Fibroblast of gingiva (primary cell): ENCODE measurements at regions not wholly inside any gene's neighbourhood (a gene's known extent, or its start where the extent isn't known, plus 50 kb on each side); places are given as distances from the start of the nearest gene placed in this dataset.
"Not testable (repeated sequence)": the region's sequence is repeated elsewhere in the genome, so short reads cannot be mapped to it uniquely, and the experiment has no call there.

Experiments used
- DNase-seq: peaks from one replicate; pipeline ENCODE4 v3.0.0-alpha.2; 2011; ENCODE audit warnings: low read depth

DNA sequence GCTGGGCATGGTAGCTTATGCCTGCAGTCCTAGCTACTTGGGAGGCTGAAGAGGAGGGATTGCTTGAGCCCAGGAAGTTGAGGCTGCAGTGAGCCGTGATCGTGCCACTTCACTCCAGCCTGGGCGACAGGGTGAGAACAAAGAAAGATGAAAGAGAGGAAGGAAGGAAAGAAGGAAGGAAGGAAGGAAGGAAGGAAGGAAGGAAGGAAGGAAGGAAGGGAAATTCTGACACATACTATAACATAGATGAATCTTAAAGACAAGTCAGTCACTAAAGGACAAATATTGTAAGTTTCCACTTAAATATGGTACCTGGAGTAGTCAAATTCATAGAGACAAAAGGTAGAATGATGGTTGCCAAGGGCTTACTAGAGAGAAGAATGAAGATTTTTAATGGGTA lies 108.0 kb upstream of the CACHD1 start:
- DNase-seq: no peak

DNA sequence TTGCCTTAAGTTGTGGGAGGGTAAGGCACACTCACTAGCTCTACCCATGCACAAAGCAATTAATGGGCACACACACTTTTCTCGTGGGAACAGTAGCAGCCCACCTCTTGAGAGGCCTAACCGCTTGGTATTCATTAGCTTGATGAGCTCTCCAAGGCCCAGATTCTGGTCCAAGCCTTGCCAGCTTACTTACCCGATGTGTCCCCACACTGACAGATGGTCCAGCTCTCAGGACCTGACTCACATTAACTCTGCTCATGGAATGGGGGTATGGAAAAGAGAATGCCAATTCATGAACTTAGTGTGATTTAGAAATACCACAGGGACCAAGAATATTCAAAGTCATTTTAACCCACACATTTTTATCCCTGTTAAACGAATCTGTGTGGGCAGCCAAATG lies 106.8 kb upstream of the CACHD1 start:
- no peak for DNase-seq

DNA sequence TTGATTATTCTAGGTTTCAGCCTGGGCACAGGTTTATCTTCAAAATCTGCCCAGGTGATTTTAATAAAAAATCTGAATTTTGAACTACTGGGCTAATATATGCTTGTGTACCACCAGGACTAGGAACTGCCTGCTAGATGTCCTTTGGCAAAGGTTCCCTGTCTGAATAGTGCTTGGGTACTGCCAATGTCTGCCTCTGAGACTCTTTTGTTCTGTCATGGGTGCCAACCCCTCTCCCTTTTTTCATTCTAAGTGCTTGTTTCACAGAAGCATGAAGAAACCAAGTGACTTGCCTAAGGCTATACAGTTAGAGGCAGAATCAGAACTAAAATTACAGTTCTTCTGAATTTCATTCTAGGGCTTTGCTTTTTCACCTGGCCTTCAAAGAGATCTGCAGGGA lies 106.3 kb upstream of the CACHD1 start:
- DNase-seq: no peak

DNA sequence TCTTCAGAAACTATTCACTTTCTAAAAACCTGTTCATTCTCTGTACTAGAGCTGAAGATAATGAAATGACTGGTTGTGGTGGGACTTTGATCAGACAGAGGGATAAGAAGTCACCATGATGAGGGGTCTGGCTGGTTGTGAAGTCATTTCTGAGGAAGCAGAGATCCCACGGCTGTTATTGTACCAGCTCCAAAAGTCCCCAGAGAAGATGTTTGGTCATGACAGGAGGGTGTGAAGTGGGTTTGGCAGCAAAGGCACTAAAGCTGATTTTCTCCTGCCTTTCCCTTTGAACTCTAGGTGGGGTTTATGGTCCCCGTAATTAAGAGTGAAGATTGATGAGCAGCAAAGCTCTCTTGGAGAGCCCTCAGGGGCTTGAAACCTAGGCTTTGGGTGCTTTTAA lies 103.1 kb upstream of the CACHD1 start:
- no peak for DNase-seq

DNA sequence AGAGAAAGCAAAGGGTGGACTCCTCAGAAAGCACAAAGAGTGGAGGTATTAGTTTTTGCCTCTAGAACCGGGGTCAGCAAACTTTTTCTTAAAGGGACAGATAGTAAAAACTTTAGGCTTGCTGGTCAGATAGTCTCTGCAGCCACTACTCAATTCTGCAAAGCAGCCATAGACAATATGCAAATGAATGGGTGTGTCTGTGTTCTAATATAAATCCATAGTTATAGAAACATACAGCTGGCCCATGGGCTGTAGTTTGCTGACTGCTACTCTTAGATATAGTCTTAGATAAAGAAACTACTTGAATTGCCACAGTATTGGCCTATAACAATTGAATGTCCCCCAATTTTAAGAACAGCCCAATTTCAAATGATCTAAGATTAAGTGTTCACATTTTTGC lies 101.6 kb upstream of the CACHD1 start:
- DNase-seq: no peak

DNA sequence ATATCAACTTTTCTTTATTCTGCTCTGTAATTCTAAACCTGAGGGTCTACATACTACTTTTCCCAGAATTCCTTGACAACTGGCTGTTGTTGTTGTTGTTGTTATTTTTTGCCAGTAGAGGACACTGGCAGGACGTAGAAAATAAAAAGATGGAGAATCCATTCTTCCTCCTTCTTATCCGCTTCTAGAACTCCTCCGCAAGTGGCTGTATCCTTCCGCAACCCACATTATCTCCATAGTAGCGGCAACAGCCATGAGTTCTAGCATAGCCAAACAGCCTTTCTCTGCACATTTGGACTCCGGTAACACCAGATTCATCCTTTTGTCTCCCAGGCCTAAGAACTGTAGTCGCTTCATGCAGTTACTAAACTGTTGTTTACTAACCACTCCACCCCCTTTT lies 91.1 kb upstream of the CACHD1 start:
- no peak for DNase-seq

DNA sequence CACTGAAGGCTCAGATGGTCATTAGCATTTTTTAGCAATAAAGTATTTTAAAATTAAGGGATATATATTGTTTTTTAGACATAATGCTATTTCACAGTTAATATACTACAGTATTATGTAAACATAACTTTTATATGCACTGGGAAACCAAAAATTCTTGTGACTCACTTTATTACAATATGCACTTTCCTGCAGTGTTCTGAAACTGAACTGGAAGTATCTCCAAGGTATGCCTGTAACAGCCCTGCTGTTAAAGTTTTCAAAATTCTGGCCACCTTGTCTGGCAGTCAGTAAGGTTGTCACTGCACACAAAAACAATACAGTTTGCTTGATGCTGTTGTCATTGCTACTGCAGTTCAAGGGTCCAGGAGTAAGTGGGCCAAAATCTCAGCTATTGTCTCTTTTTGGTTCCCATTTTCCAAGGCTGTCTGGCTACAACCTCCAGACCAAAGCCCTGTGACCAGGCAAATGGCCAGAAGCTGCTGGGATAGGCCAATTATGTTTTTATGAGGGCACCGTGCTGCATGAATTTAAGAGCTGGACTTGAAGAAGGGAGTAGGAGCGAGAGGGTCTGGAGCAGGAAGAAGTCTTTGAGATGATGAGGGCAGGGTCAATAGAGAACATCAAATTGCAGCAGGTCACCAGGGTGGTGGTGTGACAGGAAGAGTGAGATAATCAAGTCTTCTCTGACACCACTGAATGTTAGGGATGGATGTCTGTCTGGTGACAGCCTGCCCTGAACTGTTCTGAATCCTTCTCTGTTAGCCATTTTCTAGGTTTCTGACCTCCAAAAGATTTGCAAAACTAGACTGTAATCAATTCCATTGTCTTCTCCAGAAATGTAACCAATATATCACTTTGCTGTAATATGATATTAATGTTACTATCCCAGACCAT lies 82.3 kb upstream of the CACHD1 start:
- DNase-seq: no peak

DNA sequence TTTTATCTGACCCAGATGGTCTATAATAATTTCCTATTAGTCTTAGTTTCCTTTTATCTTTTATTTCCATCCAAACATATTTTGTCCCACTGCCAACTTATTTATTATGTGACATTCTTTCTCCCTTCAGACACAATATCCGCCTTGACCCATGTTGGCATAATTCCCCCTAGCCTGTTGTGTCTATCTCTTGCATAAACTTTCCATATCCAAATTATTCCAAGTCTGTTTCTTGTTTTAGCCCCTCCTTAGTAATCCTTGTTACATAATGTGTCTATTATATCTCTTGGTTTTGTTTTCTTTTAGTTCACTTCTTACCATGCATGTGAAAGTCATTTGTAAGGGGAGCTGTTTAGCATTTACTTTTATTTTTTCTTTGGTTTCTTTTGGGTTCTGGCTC lies 81.6 kb upstream of the CACHD1 start:
- no peak for DNase-seq

DNA sequence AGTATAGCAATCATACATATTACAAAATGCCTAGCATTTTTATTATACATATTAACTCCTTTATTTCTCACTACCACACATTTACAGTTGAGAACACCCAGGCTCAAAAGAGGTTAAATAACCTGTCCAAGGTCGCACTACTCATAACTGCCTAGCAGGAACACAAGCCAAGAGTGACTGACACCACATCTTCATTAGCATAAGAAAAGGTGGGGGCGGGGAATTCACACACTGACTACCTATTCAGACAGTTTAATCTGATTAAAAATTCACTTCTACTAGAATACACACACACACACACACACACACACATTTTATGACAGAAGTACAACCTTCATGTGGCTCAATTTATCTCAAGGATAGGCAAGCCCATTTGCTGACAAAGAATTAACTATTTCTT lies 77.8 kb upstream of the CACHD1 start:
- DNase-seq: no peak

DNA sequence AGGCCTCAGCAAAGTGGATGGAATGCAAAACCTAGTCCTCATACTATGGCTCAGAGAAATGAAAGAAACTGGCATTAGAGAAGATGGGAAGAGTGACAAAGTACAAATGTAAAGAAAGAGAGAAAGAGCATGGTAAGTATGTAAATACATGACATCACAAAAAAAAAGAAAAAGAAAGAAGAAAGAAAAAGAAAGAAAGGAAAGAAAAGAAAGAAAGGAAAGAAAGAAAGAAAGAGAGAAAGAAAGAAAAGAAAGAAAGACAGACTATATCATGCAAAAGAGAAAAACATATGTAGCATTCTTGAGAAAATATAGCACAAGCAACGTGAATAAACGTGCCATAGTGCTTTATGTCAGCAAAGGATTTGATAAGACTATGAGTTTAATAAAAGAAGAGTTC lies 76.1 kb upstream of the CACHD1 start:
- DNase-seq: no peak

DNA sequence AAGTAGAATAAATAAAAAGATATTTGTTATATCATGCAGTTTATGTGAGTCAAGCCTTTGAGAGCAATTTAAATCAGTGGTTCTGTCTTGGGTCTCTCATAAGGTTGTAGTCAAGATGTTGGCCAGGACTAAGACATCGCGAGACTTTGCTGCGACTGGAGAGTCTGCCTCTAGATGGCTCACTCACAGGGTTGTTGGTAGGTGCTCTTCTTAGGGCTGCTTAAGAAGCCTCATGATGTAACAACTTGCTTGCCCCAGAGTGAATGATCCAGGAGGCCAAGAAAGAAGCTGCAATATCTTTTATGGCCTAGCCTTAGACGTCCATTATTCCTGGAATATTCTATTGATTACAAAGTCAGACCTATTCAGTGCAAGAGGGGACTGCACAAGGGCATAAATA lies 73.1 kb upstream of the CACHD1 start:
- DNase-seq: no peak

DNA sequence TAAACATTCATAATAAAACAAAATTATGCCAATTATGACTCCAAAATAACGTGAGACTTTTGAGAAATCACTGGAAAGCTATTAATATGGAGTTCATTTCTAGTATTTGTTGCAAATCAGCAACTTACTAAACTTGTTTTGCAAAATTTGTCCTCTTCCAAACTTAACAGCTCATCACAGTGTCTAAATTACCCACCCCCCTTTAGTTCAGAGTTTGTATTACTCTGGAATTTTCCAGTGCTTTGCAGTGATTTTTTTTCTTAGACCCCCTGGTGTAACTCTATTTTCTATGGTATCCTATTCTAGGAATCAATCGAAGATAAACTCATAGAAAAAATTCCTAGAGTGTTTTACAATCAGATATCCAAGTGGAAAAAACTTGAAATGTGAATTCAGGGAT lies 72.4 kb upstream of the CACHD1 start:
- DNase-seq: no peak

DNA sequence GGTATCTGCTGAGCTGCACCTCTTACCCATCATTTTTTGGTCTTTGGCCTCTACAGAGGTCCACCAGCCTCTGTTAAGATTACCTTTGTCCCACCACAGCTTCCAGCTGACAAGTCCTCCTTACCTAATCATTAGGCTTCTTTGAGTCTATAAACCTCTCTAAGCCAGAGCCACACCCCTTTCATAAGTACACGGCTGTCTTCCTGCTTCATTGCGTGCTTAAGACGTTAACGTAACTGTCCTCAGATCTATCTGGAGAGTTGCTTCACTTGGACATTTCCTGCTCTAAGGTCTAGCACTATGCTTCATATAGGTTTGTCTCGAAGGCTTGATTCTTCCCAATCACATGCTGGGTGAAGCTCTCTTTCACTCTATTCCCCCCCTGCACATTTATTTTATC lies 71.0 kb upstream of the CACHD1 start:
- no peak for DNase-seq

DNA sequence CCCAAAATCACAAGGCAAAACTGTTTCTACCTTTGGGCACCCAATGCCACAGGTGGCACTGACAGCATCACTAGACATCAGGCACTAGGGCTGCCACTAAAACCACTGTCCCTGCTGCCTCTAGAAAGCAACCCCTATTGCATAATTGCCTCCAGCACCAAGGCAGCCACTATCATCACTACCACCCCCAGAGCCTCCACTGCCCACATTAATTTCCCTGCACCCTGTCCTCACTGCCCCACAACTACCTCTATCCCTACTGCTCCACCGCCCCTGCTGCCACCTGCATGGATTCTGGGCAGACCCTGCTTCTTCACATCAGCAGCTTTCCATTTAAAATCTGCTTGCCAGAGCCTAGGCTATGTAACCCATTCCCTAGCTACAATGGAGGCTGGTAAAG lies 68.6 kb upstream of the CACHD1 start:
- DNase-seq: no peak

DNA sequence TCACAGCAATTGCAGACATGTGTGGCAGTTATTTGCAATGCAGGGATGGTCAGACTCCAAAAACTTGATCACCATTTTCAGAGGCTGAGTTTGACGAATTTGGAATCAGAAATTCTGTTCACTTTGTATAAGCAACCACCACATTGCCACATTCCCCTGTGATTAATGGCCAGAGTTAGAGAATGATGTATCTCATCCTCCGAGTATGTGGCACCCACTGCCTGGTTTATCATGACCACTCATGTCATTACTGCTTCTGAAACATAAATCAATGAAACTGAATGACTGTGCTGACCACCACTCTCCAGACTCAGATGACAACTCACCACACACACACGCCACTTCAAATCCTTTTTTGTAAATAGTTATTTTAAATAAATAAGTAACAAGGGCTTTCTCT lies 66.6 kb upstream of the CACHD1 start:
- no peak for DNase-seq

DNA sequence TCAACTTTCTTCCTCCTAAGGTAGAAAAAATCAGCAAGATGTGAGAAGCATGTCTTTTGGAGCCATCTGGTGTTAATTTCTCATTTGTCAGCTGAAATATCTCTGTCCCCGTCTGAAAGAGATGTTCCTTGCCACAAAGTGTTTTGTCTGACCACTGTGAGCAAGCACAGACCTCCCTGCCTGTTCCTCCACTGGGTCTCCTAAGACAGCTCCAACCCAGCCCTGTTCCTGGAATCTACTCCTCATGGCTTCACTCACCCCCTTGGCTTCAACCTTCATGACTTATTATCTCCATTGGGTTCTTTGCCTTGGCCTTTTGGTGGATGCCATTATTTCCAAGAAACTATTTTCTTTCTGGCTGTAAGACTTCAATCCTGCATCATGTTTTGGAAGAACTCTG lies 65.7 kb upstream of the CACHD1 start:
- DNase-seq: no peak

DNA sequence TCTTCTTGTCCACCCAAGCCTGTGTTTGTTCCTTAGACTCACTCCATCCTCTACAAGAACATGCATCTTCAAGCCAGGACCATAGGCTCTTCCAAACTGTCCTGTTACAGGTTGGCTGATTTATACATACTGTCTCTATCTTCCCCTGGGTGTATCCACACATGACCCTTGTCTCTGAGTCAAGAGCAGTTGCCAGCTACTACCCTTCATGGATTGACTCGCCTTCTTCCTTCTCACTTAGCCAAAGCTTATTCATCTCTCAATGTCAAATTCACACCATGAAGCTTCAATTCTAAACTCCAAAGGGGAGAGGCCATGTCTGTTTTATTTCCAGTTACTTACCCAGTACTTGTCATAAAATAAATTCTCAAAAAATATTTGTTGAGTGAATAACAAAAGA lies 64.1 kb upstream of the CACHD1 start:
- DNase-seq: no peak

DNA sequence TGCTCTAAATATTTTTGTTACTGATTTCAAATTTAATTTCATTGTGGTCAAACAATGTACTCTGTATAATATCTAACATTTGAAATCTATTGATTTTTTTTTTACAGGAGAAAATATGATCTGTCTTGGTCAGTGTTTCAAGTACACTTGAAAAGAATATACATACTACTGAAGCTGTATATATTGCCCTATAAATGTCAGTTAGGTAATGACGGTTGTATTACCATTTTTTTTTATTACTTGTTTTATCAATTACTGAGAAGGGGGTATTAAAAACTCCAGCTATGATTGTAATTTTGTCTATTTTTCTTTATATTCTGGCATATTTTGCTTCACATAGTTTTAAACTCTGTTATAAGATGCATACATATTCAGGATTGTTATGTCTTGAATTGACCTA lies 59.7 kb upstream of the CACHD1 start:
- DNase-seq: no peak

DNA sequence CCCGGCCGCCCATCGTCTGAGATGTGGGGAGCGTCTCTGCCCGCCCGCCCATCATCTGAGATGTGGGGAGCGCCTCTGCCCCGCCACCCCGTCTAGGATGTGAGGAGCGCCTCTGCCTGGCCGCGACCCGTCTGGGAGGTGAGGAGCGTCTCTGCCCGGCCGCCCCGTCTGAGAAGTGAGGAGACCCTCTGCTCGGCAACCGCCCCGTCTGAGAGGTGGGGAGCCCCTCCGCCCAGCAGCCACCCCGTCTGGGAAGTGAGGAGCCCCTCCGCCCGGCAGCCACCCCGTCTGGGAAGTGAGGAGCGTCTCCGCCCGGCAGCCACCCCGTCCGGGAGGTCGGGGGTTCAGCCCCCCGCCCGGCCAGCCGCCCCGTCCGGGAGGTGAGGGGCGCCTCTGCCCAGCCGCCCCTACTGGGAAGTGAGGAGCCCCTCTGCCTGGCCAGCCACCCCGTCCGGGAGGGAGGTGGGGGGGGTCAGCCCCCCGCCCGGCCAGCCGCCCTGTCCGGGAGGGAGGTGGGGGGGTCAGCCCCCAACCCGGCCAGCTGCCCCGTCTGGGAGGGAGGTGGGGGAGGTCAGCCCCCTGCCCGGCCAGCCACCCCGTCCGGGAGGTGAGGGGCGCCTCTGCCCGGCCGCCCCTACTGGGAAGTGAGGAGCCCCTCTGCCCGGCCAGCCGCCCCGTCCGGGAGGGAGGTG lies 54.9 kb upstream of the CACHD1 start:
- DNase-seq: not testable (repeated sequence)

DNA sequence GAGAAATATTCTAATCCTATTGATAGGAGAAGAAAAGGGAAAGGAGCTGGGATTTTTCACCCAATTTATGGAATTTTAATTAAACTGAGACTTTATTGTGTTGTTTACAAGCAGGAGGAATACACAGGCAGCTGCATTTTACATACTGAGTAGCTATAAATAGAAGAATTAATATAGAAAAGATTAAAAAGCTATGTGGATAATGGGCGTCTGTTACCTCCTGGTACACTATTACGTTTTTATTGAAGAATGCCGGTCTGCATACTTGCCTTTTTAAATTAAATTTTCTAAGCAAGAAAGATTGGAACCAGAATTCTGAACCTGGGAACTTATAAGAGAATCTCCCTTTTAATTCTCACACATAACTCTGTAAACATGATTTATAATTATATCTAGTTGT lies 52.1 kb upstream of the CACHD1 start:
- DNase-seq: no peak
